Fibroblast of peridontal ligament (primary cell): ENCODE measurements at regions not wholly inside any gene's neighbourhood (a gene's known extent, or its start where the extent isn't known, plus 50 kb on each side); places are given as distances from the start of the nearest gene placed in this dataset.
"Not testable (repeated sequence)": the region's sequence is repeated elsewhere in the genome, so short reads cannot be mapped to it uniquely, and the experiment has no call there.

ENCODE experiments used
- DNase-seq: peaks from one replicate; pipeline ENCODE4 v3.0.0-alpha.2; 2010; ENCODE audit errors: extremely low read depth

DNA sequence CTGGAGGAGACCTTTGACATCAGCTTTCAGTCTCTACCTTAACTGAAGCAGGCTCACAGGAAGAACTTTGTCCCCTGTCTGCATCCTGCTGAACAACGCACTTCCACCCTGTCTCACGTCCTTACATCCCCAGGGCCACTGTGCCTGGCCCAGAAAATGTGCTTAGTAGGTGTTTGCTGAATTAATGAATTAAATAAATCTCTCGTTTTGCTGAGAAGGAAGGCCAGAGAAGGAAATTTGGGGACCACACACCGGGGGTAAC, 54.3 kb upstream of the CREB3L1 start:
- DNase-seq = no peak

DNA sequence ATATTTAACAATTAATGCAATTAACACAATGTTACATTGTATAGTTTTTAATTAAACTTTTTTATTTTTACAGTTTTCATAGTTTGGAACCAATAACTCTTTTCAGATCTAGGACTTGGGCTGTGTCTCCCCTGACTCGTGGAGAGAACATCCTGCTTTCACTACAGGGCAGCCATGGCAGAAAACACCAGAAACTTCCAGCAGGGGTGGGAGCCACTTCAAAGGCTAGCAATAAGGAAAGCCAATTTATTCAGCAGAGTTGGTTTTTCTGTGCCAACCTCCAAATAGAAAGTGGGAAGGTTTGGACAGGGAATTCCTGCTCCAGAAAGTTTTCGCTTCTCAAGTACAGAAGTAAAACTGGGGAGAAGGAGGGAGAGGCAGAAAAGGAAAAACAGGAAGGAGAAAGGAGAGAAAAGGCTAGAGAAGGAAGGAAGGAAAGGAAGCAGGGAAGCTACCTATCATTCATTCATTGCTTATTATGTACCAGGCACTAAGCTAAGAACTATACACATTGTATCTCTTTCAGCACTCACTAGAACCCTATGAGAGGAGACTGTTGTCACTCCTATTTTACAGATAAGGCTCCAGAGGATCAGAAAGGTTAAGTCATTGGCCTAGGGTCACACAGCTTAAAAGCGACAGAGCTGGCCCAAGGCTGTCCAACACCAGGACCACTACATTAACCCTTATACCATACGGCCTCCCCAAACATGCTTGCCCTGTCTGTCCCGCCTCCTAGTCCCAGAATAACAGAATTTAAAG, 54.8 kb upstream of the CREB3L1 start:
- peak; percentile 28 for DNase-seq

DNA sequence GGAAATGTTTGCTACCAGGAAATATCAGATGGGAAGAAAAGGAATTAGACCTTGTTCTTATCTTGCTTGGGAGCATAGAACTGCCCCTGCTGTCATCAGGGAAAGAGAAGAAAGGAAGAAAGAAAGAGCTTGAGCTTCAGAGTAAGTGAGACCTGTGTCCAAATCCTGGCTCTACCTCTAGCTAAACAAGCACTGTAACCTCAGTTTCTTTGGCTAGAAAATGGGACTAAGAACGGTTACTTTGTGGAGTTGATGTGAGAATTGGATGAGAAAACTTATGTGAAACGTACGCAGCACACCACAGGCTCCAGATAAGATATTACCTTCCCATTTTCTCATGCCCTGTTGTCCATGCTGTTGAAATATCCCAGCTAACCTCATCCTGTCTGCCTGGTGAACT, 57.1 kb upstream of the CREB3L1 start:
- DNase-seq = no peak

DNA sequence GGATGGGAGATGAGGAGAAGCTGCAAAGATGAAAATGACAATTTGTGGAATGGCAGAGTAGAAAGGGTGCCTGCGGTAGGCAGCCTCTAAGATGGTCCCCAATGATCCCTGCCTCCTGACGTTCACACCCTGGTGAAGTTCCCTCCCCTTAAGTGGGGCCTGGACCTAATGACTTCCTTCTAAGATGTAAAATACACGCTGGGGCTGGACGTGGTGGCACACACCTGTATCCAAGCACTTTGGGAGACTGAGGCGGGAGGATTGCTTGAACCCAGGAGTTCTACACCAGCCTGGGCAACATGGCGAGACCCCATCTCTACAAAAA, 60.7 kb upstream of the CREB3L1 start:
- DNase-seq = no peak

DNA sequence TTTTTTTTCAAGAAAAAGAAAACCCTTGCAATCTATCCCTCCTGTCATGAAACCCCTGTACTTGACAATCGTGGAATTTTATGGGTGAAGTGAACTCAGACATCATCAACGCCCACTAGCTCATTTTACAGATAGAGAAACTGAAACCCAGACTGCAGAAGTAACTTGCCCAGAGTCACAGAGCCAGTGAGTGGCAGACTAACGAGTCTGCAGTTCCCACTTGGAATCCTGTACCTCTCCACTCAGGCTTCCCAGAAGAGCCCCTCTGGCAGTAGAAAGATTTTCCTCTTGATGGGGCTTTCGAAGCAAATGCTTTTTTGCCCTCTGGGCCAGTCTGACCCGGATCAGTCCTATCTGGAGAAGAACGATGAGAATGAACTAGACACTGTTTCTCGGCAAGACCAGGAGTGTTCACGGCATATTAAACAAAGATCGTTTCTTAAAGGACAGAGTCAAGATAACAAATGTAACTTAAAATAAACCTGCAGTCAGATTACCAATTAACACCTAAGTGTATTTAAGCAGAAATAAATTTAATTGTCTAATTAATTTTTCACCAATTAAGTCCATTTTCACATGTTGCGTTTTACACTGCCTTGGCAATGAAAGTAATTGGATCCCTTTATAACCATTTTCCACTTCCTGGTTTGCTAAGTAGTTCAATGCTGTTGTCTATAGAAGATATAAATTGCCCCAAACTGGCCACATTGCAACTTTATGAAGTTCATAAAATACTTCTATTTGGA, 61.3 kb upstream of the CREB3L1 start:
- DNase-seq = peak; percentile 36

DNA sequence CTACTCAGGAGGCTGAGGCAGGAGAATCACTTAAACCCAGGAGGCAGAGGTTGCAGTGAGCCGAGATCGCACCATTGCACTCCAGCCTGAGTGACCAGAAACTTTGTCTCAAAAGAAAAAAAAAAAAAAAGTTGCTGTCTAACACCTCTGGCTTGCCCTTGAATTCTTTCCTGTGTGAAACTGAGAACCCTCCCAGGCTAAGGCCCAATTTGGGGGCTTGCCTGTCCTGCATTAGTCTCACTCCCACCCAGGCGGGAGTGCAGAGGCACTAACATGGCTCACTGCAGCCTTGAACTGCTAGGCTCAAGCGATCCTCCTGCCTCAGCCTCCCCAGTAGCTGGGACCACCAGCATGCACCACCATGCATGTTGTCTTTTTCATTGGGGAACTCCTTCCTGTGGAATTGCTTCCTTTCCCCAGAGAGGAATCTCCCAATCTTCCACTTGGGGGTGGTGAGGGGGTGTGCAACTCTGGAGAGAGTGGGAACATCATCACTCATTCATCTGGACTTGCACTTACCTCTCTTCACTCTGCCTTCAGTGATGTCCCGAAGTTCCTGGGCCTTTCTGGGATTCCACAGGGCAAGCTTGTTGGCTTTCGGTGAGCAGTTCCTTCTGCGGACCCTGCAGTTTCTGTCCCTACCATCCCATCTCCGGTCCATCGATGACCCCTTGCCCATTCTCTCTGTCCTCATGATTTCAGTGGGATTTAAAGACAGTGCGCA, 62.1 kb upstream of the CREB3L1 start:
- DNase-seq = no peak

DNA sequence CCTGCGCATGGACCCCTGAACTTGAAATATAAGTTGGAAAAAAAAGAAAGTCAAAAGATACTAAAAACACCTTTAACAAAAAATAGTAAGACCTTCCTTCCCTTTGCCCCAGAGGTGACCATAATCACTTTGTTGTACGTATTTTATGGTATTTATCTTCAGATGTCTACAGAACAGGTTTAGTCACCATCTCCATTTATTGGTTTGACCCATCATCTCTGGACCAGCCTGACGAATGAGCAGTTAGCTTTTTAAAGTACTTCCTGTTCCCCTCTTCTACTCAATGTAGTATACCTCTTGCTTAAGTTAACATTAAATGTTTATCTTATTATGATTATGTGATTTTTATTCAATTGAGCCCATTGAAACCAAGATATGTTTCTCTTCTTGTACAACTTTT, 64.7 kb upstream of the CREB3L1 start:
- no peak for DNase-seq

DNA sequence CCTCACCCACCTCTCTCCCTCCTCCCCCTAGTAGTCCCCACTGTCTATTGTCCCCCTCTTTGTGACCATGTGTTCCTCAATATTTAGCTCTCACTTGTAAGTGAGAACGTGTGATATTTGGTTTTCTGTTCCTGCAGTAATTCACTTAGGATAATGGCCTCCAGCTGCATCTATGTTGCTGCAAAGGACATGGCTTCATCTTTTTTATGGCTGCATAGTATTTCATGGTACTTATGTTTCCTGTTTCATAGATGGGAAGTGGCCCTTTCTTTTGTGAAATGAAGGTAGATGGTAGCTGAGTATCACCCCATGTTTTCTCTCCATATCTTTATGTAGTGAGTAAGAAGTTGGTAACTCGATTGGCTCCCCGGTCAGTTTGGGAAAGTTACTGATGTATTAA, 66.6 kb upstream of the CREB3L1 start:
- DNase-seq = no peak

DNA sequence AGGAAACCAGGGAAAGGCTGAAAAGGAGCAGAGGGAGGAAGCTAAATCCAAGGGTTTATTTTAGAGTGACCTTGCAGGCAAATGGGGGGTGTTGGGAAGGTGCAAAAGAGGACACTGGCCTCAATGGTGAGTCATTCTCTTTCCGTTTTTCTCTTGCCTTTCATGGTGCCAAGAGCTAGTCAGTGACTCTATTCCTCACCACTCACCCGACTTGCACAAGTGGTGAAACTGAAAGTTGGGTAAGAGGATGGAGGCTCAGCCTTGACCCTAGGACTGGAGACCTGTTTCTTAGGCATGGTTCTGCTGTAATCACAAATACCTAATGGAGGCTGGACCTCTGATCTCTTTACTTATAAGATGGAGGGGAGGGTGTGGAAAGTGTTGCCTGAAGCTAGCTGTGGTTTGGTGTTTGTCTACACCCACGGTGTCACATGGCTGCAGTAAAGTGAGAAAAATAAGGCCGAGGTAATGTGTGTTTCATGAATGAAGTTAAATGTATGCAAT, 67.3 kb upstream of the CREB3L1 start:
- DNase-seq = peak; percentile 74

DNA sequence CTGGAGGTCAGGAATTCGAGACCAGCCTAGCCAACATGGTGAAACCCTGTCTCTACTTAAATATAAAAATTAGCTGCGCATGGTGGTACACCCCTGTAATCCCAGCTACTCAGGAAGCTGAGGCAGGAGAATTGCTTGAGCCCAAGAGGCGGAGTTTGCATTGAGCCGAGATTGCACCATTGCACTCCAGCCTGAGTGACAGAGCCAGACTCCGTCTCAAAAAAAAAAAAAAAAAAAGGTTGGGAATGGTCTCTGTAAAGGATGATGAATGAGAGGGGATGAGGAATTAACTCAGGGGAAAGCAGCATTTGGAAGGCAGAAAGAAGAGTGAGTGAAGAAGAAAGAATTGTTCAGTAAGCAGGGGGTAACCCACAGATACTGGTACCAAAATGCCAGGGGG, 67.8 kb upstream of the CREB3L1 start:
- DNase-seq = not testable (repeated sequence)

DNA sequence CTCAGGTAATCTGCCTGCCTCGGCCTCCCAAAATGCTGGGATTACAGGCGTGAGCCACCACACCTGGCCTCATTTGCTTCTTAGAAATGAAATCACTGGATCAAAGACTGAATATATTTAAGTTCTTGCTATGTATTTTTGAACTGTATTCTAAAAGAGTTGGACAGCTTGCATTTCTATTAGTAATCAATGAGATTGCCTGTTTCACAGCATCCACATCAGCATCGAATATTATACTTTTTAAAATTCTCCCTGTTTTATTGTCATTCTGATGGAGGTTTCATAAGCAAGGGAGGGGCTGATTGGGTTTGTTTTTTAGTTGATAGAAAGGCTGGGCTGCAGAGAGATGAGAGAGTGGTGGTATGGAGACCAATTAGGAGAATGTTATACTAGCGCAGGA, 68.7 kb upstream of the CREB3L1 start:
- DNase-seq = no peak

DNA sequence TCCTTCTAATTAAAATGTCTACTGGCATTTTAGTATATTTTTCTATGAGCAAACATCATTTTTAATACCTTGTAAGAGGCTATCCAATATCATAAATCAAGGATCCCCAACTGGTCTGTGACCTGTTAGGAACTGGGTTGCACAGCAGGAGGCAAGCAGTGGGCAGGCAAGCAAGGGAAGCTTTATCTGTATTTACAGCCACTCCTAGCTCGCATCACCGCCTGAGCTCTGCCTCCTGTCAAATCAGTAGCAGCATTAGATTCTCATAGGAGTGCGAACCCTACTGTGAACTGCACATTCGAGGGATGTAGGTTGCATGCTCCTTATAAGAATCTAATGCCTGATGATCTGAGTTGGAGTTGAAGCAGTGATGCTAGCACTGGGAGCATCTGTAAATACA, 70.2 kb upstream of the CREB3L1 start:
- no peak for DNase-seq

DNA sequence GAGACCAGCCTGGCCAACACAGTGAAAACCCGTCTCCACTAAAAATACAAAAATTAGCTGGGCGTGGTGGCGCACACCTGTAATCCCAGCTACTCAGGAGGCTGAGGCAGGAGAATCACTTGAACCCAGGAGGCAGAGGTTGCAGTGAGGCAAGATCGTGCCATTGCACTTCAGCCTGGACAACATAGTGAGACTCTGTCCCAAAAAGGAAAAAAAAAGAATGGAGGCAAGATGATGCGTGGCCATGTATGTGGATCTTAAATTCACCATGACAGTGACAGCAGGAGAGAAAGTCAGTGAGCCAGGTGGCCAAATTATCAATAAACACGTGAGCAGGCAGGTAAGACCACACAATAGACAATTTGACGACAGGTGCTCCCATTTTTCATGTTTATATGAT, 73.0 kb upstream of the CREB3L1 start:
- DNase-seq = not testable (repeated sequence)

DNA sequence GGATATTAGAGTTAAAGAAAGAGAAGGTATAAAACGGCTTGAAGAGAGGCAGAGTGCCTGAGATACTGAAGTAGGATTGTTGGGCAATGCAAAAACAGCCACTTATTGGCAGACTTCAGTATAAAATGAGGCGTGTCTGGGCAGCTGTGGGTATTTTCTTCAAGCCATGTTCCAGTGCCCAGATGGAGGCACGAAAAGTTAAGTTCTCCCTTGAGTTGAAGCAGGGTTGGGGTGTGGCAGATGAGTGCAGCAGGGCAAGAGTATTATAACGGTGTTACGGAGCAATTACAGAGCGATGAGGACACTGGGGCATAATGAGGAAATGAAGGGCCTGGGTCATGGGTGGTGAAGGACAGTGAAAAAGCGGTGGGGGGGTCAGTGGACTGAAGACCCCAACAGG, 73.7 kb upstream of the CREB3L1 start:
- no peak for DNase-seq

DNA sequence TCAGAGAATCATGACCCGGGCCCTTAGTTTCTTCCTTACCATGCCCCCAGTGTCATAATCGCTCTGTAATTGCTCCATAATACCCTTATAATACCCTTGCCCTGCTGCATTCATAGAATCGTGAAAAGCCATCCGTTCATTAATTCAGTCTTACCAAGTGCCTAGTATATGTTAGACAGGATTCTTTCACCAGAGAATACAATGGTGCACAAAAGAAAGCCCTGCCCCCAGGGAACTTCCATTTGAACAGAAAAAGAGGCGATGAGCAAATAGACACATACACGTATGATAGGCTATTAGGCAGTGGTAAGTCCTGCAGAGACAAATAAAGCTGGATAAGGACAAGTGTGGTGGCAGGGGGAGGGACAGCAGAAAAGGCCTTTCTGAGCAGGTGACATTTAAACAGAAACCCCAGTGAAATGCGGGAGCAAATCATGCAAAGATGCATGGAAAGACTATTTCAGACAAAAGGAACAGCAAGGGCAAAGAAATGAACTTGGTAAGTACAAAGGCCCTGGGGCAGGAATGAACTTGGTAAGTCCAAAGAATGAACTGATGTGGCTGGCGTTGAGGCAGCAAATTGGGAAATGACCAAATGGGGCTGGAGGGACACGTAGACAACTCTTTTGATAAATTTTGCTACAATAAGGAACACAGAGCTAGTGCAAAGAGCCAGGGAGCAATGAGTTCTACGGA, 74.6 kb upstream of the CREB3L1 start:
- DNase-seq = no peak

DNA sequence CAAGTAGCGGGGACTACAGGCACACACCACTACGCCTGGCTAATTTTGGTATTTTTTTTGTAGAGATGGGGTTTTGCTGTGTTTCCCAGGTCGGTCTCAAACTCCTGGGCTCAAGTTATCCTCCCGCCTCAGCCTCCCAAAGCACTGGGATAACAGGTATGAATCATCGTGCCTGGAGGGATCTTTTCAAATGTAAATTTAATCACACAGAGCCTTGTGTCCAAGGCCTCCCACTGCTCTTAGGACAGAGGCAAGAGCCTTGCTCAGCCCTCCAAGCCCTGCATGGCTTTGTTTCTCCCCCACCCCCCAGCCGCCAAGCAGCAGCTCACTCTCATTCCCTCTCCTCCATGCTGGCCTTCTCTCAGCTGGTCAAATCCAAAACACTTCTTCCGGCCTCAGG, 75.3 kb upstream of the CREB3L1 start:
- DNase-seq = no peak

DNA sequence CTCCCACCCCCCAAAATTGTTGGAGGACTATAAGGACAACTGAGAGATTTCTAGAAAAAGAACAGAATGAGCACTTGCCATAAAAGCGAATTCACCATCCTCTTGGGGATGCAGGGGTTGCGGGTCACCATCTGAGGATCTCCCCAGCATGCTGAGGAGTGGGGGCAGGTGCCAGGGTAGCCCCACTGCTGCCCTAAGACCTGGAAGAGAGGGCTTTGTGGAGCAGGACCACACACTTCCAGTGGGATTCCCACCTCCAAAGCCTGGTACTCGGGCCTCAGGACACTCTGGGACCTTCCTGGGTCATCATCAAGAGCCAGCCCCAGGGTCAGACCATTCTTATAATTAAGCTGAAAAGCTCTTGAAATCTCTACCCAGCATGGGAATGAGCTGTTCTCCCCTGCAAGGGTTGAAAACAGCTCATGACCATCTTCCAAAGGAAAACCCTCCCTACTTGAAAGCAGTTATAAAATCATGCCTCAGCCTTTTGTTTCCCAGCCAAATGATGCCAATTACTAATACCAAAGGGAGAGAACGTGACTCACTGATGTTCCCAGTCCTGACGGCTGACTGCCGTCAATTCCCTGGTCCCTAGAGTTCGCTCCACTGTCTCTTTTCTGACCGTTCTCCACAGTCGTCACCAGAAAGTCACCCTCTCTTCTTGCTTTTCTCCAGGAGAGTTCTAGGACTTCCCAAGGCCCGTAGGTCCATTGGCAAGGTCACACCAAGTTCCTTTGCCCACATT, 76.8 kb upstream of the CREB3L1 start:
- DNase-seq = peak; percentile 12

DNA sequence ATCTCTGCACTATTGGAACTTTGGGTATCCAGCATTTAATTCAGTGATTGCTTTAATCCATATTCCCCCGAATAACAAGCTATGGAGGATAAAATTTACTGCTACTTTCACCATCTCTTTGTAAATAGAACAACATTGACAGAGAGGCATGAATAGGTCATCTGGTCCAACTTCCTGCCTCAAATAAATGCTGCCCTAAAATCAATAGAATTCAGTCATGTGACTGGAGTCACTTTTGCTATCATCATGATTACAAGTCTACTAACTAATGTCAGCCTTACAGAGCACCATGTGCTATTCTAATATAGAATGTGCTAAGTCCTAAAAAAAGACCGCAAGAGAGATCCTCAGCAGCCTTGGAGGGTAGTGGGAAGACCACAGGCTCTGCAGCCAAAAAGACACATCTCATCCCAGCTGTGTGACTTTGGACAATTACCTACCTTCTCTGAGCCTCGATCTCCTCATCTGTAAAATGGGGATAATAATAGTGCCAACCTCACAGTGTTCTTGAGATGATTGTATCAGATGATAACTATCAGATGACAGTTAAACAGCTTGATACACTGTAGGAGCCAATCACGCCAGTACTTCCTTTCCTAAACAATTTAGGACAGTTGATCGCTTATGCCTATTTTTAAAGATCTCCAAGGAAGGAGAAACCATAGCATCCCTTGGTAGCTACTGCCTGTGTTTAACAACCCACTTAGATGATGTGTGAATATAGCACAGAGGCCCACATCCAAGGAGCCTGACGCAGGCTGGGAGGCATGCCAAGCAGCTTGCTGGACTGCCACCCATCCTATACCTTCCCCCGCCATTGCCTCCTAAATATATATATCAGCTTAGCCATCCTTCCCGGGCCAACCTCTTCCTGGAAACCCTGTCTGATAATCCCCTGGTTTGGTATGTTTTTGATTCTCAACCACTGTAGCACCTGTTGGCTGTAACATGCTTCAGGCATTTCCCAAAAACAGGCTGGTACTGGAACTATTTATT, 77.3 kb upstream of the PHF21A start:
- DNase-seq = no peak

DNA sequence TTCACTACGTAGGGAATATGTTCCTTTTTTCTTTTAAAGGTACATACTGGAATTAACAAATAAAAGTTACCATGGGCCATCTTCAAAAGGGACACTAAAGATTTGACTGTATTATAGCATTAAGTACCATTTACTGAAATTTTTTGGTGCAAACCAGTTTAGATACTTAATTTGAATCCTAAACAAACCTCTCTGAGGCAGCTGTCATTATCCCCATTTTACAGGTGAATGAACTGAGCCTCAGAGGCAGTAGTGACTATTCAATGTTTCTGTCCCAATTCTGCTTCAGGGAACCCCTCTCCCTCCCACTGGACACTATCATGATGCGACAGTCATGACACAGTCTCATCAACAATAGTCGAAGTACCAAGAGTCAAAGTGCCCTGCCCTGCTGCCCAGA, 76.2 kb upstream of the PHF21A start:
- DNase-seq = no peak

DNA sequence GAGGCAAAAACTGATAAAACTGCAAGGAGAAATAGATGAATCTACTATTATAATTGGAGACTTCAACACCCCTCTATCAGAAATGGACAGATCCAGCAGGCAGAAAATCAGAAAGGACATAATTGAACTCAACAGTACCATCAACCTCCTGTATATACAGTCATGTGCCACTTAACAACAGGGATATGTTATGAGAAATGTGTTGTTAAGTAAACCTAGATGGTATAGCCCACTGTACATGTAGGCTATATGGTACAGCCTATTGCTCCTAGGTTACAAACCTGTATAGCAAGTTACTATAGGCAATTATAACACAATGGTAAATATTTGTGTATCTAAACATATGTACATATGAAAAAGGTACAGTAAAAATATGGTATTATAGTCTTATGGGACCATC, 66.8 kb upstream of the PHF21A start:
- DNase-seq = no peak

DNA sequence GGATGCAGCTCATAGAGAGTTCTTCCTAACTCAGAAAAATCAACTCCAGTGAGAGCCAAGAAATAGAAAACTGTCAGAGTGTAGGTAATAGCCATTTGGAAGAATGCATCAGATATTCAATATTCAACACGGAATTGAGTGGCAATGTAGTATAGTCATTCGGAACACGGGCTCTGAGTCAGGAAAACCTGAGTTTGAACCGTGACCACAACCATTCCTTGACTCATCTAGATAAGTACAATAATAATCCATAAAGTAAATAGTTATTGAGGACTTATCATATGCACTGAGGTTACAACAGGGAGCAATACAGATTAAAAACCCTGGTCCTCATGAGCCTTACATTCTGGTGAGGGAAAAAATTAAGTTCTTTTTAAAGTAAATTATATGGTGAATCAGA, 62.6 kb upstream of the PHF21A start:
- peak; percentile 41 for DNase-seq
